Hepatic stellate cell (primary cell): ENCODE measurements at regions not wholly inside any gene's neighbourhood (a gene's known extent, or its start where the extent isn't known, plus 50 kb on each side); places are given as distances from the start of the nearest gene placed in this dataset.

ENCODE experiments used
- DNase-seq: peaks from one replicate; pipeline ENCODE4 v3.0.0; 2011; ENCODE audit warnings: low spot score

- no peak for DNase-seq
Measured at GRCh38 chr11:112911124-112911523, 50.1 kb upstream of the NCAM1 start.
